Erythroblast (primary cell): ENCODE measurements at regions not wholly inside any gene's neighbourhood (a gene's known extent, or its start where the extent isn't known, plus 50 kb on each side); places are given as distances from the start of the nearest gene placed in this dataset.

Experiments
- GATA1 ChIP-seq: IDR thresholded peaks from 2 replicates; pipeline ENCODE4 v1.6.1; 2011; ENCODE audit warnings: low read depth, mild to moderate bottlenecking, control low read depth, low read length, moderate library complexity
- POLR2A ChIP-seq: IDR thresholded peaks from 2 replicates; pipeline ENCODE4 v1.6.1; 2011; ENCODE audit warnings: mild to moderate bottlenecking, low read length

DNA sequence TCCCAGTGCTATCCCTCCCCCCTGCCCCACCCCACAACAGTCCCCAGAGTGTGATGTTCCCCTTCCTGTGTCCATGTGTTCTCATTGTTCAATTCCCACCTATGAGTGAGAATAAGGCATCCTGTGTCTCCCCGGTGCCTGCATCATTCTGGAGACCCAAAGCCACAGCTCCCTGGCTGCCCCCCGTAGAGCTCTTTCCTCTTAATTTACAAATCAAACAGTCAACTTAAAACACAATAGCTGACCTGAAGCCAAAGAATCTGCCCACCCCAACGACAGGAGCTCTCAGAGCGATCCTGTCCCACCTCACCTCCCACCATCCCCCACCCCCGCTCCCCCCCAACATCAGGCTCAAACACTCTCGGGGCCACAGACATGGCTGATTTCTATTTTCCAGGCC lies 558.3 kb downstream of the BRD1 start:
- no peak for TF ChIP-seq POLR2A
- TF ChIP-seq GATA1 = no peak
